Common myeloid progenitor, CD34-positive (primary cell): ENCODE measurements at regions not wholly inside any gene's neighbourhood (a gene's known extent, or its start where the extent isn't known, plus 50 kb on each side); places are given as distances from the start of the nearest gene placed in this dataset.
A peak's percentile ranks its signal among the peaks of the same experiment; 100 is the strongest.

Experiments used
- CTCF ChIA-PET: fragments of 350-600 bp; sonication (Branson Sonifier 250); formaldehyde crosslinking; loops from one replicate; lab custom pipeline; 2021; ENCODE audit warnings: antibody characterized with exemption; lab: Charles Lee
- POLR2A ChIA-PET: fragments of 350-600 bp; sonication (Branson Sonifier 250); formaldehyde crosslinking; loops from one replicate; lab custom pipeline; 2021; ENCODE audit warnings: antibody characterized with exemption; lab: Charles Lee
- DNase-seq, 3 donors: peaks; one replicate each; pipeline versions ENCODE4 v3.0.0 to v3.0.0-alpha.2; 2013
- H3K27ac ChIP-seq, 2 experiments: 1 replicate in 1 of 2; 2 replicates in 1 of 2; pipeline ENCODE4 v1.7.0; 2013; ENCODE audit warnings: inconsistent platforms in 2 of 2, low read length in 2 of 2, mild to moderate bottlenecking in 2 of 2, low read depth in 1 of 2, moderate library complexity in 1 of 2; ENCODE audit not compliant: severe bottlenecking in 2 of 2, insufficient read depth in 1 of 2, poor library complexity in 1 of 2
- H3K27me3 ChIP-seq, 5 experiments: replicated peaks in 2 of 5; 1 replicate in 3 of 5; 2 replicates in 2 of 5; pipeline versions ENCODE4 v1.6.1 to v1.7.0; 2013; ENCODE audit warnings: low read length in 4 of 5, mild to moderate bottlenecking in 2 of 5, moderate library complexity in 2 of 5, inconsistent platforms in 1 of 5; ENCODE audit not compliant: insufficient read depth in 5 of 5, control insufficient read depth in 4 of 5
- H3K36me3 ChIP-seq, 4 experiments: 1 replicate in 2 of 4; 2 replicates in 2 of 4; pipeline versions ENCODE4 v1.6.1 to v1.7.0; 2013; ENCODE audit warnings: low read length in 3 of 4, control low read depth in 1 of 4, mild to moderate bottlenecking in 1 of 4; ENCODE audit not compliant: control insufficient read depth in 4 of 4, insufficient read depth in 4 of 4
- H3K4me1 ChIP-seq, 4 experiments: 1 replicate in 3 of 4; 2 replicates in 1 of 4; pipeline versions ENCODE4 v1.6.1 to v1.7.1; 2013; ENCODE audit warnings: low read length in 3 of 4, mild to moderate bottlenecking in 3 of 4, control low read depth in 1 of 4, inconsistent platforms in 1 of 4, moderate library complexity in 1 of 4; ENCODE audit not compliant: control insufficient read depth in 4 of 4, insufficient read depth in 4 of 4; ENCODE audit errors: control extremely low read depth in 1 of 4
- H3K4me3 ChIP-seq, 7 experiments: 1 replicate in 4 of 7; 2 replicates in 3 of 7; pipeline versions ENCODE4 v1.5.1 to v1.7.0; 2013; ENCODE audit warnings: mild to moderate bottlenecking in 7 of 7, low read length in 6 of 7, moderate library complexity in 6 of 7, inconsistent platforms in 2 of 7, low read depth in 2 of 7, control low read depth in 1 of 7; ENCODE audit not compliant: insufficient read depth in 4 of 7, control insufficient read depth in 1 of 7; ENCODE audit errors: extremely low read depth in 1 of 7
- H3K9me3 ChIP-seq, 5 experiments: 1 replicate in 4 of 5; 2 replicates in 1 of 5; pipeline versions ENCODE4 v1.6.1 to v1.7.1; 2013; ENCODE audit warnings: low read length in 4 of 5, mild to moderate bottlenecking in 2 of 5, inconsistent platforms in 1 of 5, low read depth in 1 of 5, moderate library complexity in 1 of 5; ENCODE audit not compliant: control insufficient read depth in 4 of 5, insufficient read depth in 2 of 5; ENCODE audit errors: control extremely low read depth in 1 of 5
- WGBS: methylation state at CpG from one replicate; pipeline ENCODE4 v1.1.5; 2013; ENCODE audit not compliant: insufficient coverage; 5-methylcytosine and 5-hydroxymethylcytosine counted together

DNA sequence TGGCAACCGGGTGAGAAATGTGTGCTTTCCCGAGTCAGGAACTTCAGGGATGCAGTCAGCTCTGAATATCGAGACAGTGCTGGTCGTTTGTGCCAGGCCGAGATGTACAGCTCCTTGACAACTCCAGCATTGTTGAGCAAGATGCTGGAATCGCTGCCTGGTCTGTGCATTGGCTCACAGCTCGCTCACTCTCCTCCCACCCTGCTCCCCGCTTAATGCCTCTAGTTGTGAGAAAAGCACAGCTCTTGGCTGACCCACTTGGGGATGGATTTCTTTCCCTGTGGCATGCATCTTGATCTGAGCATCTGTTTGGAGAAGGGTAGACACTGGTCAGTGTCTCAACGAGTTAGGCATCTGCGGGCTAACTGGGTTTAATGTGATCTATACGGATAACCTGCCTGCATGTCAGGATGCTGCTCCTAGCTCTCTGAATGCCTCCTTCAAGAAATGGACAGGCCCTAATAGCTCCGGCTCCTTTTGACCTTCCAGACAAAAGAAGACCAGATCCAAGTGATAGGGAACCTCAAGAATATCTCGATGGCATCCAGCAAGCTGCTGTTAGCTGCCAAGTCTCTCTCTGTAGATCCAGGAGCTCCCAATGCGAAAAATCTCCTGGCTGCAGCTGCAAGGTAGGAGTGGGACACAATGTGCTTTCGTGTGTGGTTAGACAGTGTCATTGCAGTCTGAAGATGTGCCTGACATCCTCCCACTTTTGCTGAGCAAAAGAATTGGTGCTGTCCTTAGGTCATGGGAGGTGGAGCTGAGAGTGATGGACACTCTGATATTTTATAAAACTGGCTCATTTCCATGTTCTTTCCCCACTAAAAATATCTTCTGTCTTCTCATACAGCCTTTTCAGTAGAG is 302.2 kb upstream of the TPM1 start:
- H3K4me3 ChIP-seq: no peak overlapping the region
- H3K27ac ChIP-seq: no peak overlapping the region
- H3K4me1 ChIP-seq: peaks cover 0 to 3% (median 0%) of the 10 kb centered on the region in 4 experiments
- DNase-seq: no peak
- no peaks in the 10 kb centered on the region for H3K9me3 ChIP-seq
- ChIA-PET POLR2A (no interaction called here), CTCF (no interaction called here)
- WGBS: 98% methylated on average over 12 of the region's 15 CpGs
- no peaks in the 10 kb centered on the region for H3K27me3 ChIP-seq
- no peaks in the 10 kb centered on the region for H3K36me3 ChIP-seq

- DNase-seq: no peak
- no peaks in the 10 kb centered on the region for H3K27me3 ChIP-seq
- POLR2A ChIA-PET: no interaction called here
- peaks cover 0 to 3% (median 0%) of the 10 kb centered on the region in 4 experiments for H3K4me1 ChIP-seq
- H3K4me3 ChIP-seq: no peak overlapping the region
- no peaks in the 10 kb centered on the region for H3K9me3 ChIP-seq
- no peak overlapping the region for H3K27ac ChIP-seq
- CTCF ChIA-PET: interaction anchor here (0.6 kb wide), 1 partner anchor 352 kb away, joined by 3 read pairs; no protein-coding TSS in a partner anchor
- no peaks in the 10 kb centered on the region for H3K36me3 ChIP-seq
- 100% methylated on average over 1 of the region's 2 CpGs for WGBS
Observed at GRCh38 chr15:62741106-62741505, 301.4 kb upstream of the TPM1 start.

DNA sequence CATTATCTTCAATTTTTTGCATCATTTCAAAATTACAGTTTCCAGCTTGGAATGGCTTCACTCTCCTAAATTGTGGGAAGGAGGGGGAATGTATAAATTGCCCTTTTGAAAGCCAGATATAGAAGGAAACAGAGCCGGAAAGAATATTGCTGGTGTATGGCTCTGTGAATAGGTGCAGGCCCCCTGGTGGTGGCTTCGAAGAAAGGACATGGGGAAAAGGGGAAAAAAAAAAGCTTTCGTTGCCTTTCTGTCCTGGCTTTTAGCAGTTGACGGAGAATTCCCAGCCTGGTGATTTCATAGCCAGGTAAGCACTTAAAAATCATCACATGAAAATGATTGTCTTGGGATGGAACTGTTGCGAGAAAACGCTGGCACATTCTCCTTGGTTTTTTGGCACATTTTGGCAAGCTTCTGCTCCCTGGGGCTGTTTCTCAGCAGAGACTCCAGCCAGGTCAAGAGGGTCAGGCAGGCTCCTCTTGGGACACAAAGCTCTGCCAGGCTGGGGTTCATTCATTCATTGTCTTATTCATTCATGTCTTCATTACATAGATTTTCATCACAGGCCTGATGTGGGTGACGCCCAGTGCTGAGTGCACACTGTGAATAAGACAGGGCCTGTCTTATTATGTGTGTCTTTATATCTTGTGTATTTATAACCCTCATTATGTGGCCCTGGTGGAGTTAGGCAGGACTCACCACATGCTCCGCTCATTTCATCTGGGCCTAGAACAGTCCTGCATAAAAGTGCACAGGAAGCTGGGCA is 300.0 kb upstream of the TPM1 start:
- Histone ChIP-seq H3K4me1 (peaks cover 0 to 3% (median 0%) of the 10 kb centered on the region in 4 experiments), H3K9me3 (no peaks in the 10 kb centered on the region), H3K4me3 (peak overlapping the region in 3 of 7 experiments; percentile 34 to 65 (median 45)), H3K36me3 (no peaks in the 10 kb centered on the region), H3K27ac (no peak overlapping the region), H3K27me3 (no peaks in the 10 kb centered on the region)
- 38% methylated on average over 7 of the region's 8 CpGs for WGBS
- CTCF ChIA-PET: interaction anchor here (0.6 to 1.7 kb wide), 6 partner anchors 8 to 578 kb away, joined by 3 to 9 read pairs (median 4); partner anchors contain the start of gene C2CD4B
- peak; percentile 54 to 67 (median 64) for DNase-seq
- POLR2A ChIA-PET: no interaction called here

- H3K36me3 ChIP-seq: no peaks in the 10 kb centered on the region
- H3K27ac ChIP-seq: no peak overlapping the region
- no peak overlapping the region for H3K4me3 ChIP-seq
- ChIA-PET POLR2A (no interaction called here), CTCF (no interaction called here)
- H3K27me3 ChIP-seq: no peaks in the 10 kb centered on the region
- no peak for DNase-seq
- peaks cover 0 to 3% (median 0%) of the 10 kb centered on the region in 4 experiments for H3K4me1 ChIP-seq
- WGBS: no CpG with 5 or more reads among the region's 8 CpGs
- H3K9me3 ChIP-seq: no peaks in the 10 kb centered on the region
Observed at GRCh38 chr15:62745621-62746225, 296.8 kb upstream of the TPM1 start.

GRCh38 chr15:62748196-62748595 is 294.4 kb upstream of the TPM1 start:
- ChIA-PET POLR2A (no interaction called here), CTCF (interaction anchor here (1.3 to 2.0 kb wide), 2 partner anchors 10 to 12 kb away, joined by 3 to 5 read pairs; no protein-coding TSS in a partner anchor)

GRCh38 chr15:62749036-62749815 is 293.3 kb upstream of the TPM1 start:
- no peak for DNase-seq
- ChIA-PET CTCF (no interaction called here), POLR2A (no interaction called here)
- no peaks in the 10 kb centered on the region for H3K36me3 ChIP-seq
- H3K4me1 ChIP-seq: no peaks in the 10 kb centered on the region
- no peak overlapping the region for H3K4me3 ChIP-seq
- no peak overlapping the region for H3K27ac ChIP-seq
- H3K9me3 ChIP-seq: no peaks in the 10 kb centered on the region
- 94% methylated on average over 3 of the region's 5 CpGs for WGBS
- no peaks in the 10 kb centered on the region for H3K27me3 ChIP-seq

More at GRCh38 chr15:62748196-62748595, 294.4 kb upstream of the TPM1 start:
- no peak overlapping the region for H3K4me3 ChIP-seq
- no peaks in the 10 kb centered on the region for H3K27me3 ChIP-seq
- no peak for DNase-seq
- H3K4me1 ChIP-seq: no peaks in the 10 kb centered on the region
- WGBS: 93% methylated on average over 3 of the region's 5 CpGs
- H3K27ac ChIP-seq: no peak overlapping the region
- H3K36me3 ChIP-seq: no peaks in the 10 kb centered on the region
- no peaks in the 10 kb centered on the region for H3K9me3 ChIP-seq
